Left lung (tissue), 4 donors: ENCODE measurements at regions not wholly inside any gene's neighbourhood (a gene's known extent, or its start where the extent isn't known, plus 50 kb on each side); places are given as distances from the start of the nearest gene placed in this dataset.

ENCODE experiments used
- ATAC-seq: fragments of 200-7000 bp; cut with Tn5 transposase; one replicate; pipeline ENCODE4 v1.9.1; 2020; ENCODE audit warnings: moderate library complexity
- DNase-seq, 4 donors: peaks; one replicate each; pipeline ENCODE4 v3.0.0-alpha.2; 2013 to 2020
- H3K27ac ChIP-seq, 2 donors: fragments of 200-600 bp; sonication (generic) in 1 of 2; one replicate each; pipeline versions ENCODE4 v1.5.0 to v1.8.0; 2020 to 2021
- H3K27me3 ChIP-seq, 2 donors: fragments of 200-600 bp; sonication (generic) in 1 of 2; one replicate each; pipeline versions ENCODE4 v1.5.0 to v1.8.0; 2020 to 2021
- H3K36me3 ChIP-seq, 2 donors: fragments of 200-600 bp; sonication (generic) in 1 of 2; one replicate each; pipeline versions ENCODE4 v1.5.0 to v1.8.0; 2020 to 2021
- H3K4me1 ChIP-seq, 2 donors: fragments of 200-600 bp; one replicate each; pipeline ENCODE4 v1.8.0; 2021
- H3K4me3 ChIP-seq, 2 donors: fragments of 200-600 bp; sonication (generic) in 1 of 2; one replicate each; pipeline versions ENCODE4 v1.5.0 to v1.8.0; 2020 to 2021; ENCODE audit warnings: mild to moderate bottlenecking in 1 of 2
- H3K9me3 ChIP-seq, 2 donors: fragments of 200-600 bp; sonication (generic) in 1 of 2; one replicate each; pipeline versions ENCODE4 v1.5.0 to v1.8.0; 2020 to 2021
- CTCF ChIP-seq, 2 donors: fragments of 200-600 bp; sonication (generic) in 1 of 2; IDR thresholded peaks; one replicate each; pipeline versions ENCODE4 v1.5.0 to v1.8.0; 2021; ENCODE audit warnings: antibody characterized with exemption in 2 of 2
- intact Hi-C, 2 donors: fragments of 100-400 bp; cut with DNase I; formaldehyde crosslinking; loops; one replicate each; pipeline versions ENCODE4 v1.11.2 to v1.14.2; 2022
- donor health status: DM: no; HTN: yes; CAD: no.
- donor health status: DM: no; HTN: no; CAD: no.

DNA sequence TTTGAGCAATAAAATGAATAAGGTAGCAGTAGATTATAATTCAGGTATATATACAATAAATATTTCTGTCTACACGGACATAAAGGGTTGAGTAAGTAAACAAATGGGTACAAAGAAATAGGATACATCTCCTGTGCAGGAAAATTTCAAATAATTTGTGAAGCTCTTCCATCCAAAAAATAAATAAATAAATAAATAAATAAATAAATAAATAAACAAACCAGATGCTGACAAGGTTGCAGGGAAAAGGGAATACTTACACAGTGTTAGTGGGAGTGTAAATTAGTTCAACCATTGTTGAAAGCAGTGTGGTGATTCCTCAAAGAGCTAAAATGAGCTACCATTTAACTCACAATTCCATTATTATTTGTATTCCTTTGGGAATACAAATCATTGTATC, 227.3 kb upstream of the CDH18 start:
- intact Hi-C loops: no loop called here
- Histone ChIP-seq H3K9me3 (peaks cover 0 to 4% of the 10 kb centered on the region in 2 donors), H3K27ac (no peak overlapping the region), H3K27me3 (no peaks in the 10 kb centered on the region), H3K4me3 (no peak overlapping the region), H3K4me1 (no peaks in the 10 kb centered on the region), H3K36me3 (no peaks in the 10 kb centered on the region)
- no peak for TF ChIP-seq CTCF (IDR thresholded peaks at IDR 0.05)
- no peak for DNase-seq
- no peak for ATAC-seq

GRCh38 chr5:20213803-20214202, 225.8 kb upstream of the CDH18 start:
- ATAC-seq (no peak), DNase-seq (no peak)
- Histone ChIP-seq H3K27ac (no peak overlapping the region), H3K4me3 (no peak overlapping the region), H3K27me3 (no peaks in the 10 kb centered on the region), H3K4me1 (no peaks in the 10 kb centered on the region), H3K9me3 (peaks cover 0 to 4% of the 10 kb centered on the region in 2 donors), H3K36me3 (no peaks in the 10 kb centered on the region)
- intact Hi-C loops: no loop called here
- no peak for TF ChIP-seq CTCF (IDR thresholded peaks at IDR 0.05)

DNA sequence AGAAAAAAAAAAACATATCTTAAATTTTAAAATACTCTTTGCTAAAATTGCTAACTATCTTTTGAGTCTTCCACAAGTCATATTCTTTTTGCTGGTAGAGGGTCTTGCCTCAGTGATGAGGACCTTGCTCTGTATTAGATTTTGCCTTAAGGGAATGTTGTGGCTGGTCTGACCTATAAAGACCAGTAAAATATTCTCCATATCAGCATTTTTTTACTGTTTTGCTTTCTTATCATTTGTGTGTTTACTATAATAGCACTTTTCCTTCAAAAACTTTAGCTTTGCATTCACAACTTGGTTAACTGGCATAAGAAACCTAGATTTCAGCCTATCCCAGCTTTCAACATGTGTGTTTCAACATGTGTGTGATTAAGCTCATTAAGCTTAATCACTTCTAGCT, 224.7 kb upstream of the CDH18 start:
- DNase-seq (no peak), ATAC-seq (no peak)
- Histone ChIP-seq H3K4me1 (no peaks in the 10 kb centered on the region), H3K27me3 (no peaks in the 10 kb centered on the region), H3K9me3 (peaks cover 0 to 6% of the 10 kb centered on the region in 2 donors), H3K36me3 (no peaks in the 10 kb centered on the region), H3K27ac (no peak overlapping the region), H3K4me3 (no peak overlapping the region)
- intact Hi-C loops: no loop called here
- no peak for TF ChIP-seq CTCF (IDR thresholded peaks at IDR 0.05)

DNA sequence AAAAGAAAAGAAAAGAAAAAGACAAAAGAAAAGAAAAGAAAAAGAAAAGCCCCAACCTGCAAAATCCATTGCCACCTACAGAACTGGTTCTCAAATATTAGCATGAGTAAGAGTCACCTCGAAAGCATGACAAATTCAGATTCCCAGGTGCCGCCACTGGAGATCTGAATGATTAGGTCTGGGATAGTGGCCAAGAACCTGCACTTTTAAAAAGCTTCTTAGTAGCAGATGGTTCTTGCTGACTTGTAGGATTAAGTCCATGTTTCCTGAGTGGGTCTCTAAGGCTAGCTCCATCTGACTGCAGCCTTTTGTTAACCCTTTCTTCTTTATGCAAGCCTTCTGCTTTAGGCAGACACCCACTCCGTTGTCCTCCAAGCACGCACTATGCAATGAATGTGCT, 178.5 kb upstream of the CDH18 start:
- DNase-seq (no peak), ATAC-seq (no peak)
- no peak for TF ChIP-seq CTCF (IDR thresholded peaks at IDR 0.05)

DNA sequence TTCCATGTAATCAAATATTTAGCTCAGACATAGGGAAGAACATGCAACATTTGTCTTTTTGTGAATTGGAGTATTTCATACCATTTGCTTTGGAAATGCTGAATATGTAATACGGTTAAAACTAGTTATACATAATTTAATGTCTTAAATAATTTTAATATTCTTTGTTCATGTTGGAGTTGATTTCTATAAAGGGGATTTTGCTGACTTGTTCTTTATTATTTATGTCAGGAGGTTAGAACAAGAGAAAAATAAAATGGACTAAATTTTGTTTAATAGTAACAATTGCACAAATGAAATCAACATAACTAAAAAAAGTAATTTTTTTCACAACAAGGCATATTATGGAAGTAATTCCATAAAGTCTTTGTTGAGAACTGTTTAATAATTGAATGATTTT, 170.0 kb upstream of the CDH18 start:
- no peak overlapping the region for H3K27ac ChIP-seq
- intact Hi-C loops: no loop called here
- H3K4me1 ChIP-seq: no peaks in the 10 kb centered on the region
- H3K27me3 ChIP-seq: no peaks in the 10 kb centered on the region
- no peak for DNase-seq
- H3K36me3 ChIP-seq: no peaks in the 10 kb centered on the region
- H3K4me3 ChIP-seq: no peak overlapping the region
- ATAC-seq: no peak
- H3K9me3 ChIP-seq: peaks cover 0 to 10% of the 10 kb centered on the region in 2 donors
- no peak for TF ChIP-seq CTCF (IDR thresholded peaks at IDR 0.05)

More for the DNA sequence above, 178.5 kb upstream of the CDH18 start:
- intact Hi-C loops: no loop called here
- Histone ChIP-seq H3K4me1 (no peaks in the 10 kb centered on the region), H3K27ac (no peak overlapping the region), H3K27me3 (no peaks in the 10 kb centered on the region), H3K36me3 (peaks cover 0 to 3% of the 10 kb centered on the region in 2 donors), H3K4me3 (no peak overlapping the region), H3K9me3 (no peaks in the 10 kb centered on the region)
